ENCODE measurements at regions not wholly inside any gene's neighbourhood (a gene's known extent, or its start where the extent isn't known, plus 50 kb on each side); places are given as distances from the start of the nearest gene placed in this dataset.

DNA sequence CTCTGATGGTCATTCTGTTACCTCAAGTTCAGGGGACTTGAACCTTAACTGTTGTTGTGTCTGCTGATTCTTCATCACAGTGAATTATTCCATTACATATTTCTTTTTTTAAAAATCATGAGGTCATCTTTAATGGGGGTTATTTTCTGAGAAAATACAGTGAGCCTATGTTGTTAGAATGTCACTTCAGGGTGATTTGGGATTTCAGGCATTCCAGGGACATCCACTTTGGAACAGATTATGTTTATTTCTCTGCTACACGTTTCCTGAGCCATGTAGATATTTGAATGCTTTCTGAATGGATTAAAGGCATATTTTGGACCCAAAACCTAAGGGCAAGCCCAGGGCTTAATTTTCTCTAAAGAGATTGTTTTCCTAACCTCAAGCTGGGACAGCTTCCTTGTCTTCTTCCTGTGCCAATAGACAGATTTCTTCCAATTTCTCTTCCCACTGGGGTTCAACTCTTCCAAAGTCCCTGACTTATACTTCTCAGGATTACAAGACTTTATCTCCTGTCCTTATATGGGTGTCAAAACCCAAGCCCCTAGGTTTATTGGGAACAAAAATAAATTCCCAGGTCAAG lies 271.7 kb downstream of the ARHGAP12 start (continued):
- TF ChIP-seq ZNF391 (tag by site-specific recombination; IDR thresholded peaks at IDR 0.05; ENCODE audit: borderline replicate concordance, low read depth) (no peak), ZNF239 (tag by site-specific recombination; IDR thresholded peaks at IDR 0.05) (no peak), ZNF354C (tag by site-specific recombination; IDR thresholded peaks at IDR 0.05; ENCODE audit: borderline replicate concordance, low read depth) (no peak), ZBTB21 (tag by site-specific recombination; IDR thresholded peaks at IDR 0.05) (no peak), ZNF214 (tag by site-specific recombination; IDR thresholded peaks at IDR 0.05; ENCODE audit: borderline replicate concordance) (no peak)
- TF ChIP-seq, protein P1, sequence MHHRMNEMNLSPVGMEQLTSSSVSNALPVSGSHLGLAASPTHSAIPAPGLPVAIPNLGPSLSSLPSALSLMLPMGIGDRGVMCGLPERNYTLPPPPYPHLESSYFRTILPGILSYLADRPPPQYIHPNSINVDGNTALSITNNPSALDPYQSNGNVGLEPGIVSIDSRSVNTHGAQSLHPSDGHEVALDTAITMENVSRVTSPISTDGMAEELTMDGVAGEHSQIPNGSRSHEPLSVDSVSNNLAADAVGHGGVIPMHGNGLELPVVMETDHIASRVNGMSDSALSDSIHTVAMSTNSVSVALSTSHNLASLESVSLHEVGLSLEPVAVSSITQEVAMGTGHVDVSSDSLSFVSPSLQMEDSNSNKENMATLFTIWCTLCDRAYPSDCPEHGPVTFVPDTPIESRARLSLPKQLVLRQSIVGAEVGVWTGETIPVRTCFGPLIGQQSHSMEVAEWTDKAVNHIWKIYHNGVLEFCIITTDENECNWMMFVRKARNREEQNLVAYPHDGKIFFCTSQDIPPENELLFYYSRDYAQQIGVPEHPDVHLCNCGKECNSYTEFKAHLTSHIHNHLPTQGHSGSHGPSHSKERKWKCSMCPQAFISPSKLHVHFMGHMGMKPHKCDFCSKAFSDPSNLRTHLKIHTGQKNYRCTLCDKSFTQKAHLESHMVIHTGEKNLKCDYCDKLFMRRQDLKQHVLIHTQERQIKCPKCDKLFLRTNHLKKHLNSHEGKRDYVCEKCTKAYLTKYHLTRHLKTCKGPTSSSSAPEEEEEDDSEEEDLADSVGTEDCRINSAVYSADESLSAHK (tag by site-specific recombination; IDR thresholded peaks at IDR 0.05) = no peak
- TF ChIP-seq, protein P2, sequence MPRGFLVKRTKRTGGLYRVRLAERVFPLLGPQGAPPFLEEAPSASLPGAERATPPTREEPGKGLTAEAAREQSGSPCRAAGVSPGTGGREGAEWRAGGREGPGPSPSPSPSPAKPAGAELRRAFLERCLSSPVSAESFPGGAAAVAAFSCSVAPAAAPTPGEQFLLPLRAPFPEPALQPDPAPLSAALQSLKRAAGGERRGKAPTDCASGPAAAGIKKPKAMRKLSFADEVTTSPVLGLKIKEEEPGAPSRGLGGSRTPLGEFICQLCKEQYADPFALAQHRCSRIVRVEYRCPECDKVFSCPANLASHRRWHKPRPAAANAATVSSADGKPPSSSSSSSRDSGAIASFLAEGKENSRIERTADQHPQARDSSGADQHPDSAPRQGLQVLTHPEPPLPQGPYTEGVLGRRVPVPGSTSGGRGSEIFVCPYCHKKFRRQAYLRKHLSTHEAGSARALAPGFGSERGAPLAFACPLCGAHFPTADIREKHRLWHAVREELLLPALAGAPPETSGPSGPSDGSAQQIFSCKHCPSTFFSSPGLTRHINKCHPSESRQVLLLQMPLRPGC (tag by site-specific recombination; IDR thresholded peaks at IDR 0.05) = no peak

DNA sequence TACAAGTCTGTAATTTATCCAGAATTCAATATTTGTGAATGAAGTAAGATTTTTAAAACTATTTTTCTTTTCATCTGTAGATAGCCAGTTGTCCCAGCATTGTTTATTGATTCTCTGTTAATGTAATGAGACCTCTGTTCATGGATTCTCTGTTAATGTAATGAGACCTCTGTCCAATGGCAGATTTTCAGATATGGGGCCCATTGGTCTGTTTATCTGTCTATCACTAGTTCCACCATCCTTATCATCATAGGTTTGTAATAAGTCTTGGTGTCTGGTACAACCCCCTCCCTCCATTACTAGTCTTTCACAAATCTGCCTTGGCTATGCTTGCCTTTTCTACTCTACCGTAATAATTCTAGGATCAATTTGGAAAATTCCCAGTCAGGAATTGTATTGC lies 276.6 kb downstream of the ARHGAP12 start:
- no peaks in the 10 kb centered on the region for H3K4me1 ChIP-seq (ENCODE audit: control insufficient read depth, insufficient read depth, low read length)
- no peaks in the 10 kb centered on the region for H3K9me3 ChIP-seq (ENCODE audit: control insufficient read depth, insufficient read depth, low read depth, low read length)
- ChIA-PET CTCF (interaction anchor here (0.7 kb wide), 1 partner anchor 115 kb away, joined by 3 read pairs; no protein-coding TSS in a partner anchor), POLR2A (no interaction called here)
- no peak overlapping the region for H3K4me3 ChIP-seq (ENCODE audit: low read depth, low read length)
- no peak overlapping the region for H3K27ac ChIP-seq (ENCODE audit: extremely low read depth, low read depth, low read length)
- TF ChIP-seq ZNF544 (tag by site-specific recombination; IDR thresholded peaks at IDR 0.05) (no peak), ZNF221 (tag by site-specific recombination; IDR thresholded peaks at IDR 0.05; ENCODE audit: borderline replicate concordance) (no peak), YY2 (tag by site-specific recombination; IDR thresholded peaks at IDR 0.05) (no peak), ZFHX2 (tag by site-specific recombination; conservative IDR thresholded peaks at IDR 0.05) (no peak), ZNF202 (tag by site-specific recombination; IDR thresholded peaks at IDR 0.05; ENCODE audit: borderline replicate concordance) (no peak), BCL11A (tag by site-specific recombination; IDR thresholded peaks at IDR 0.05; ENCODE audit: low read depth) (no peak), ZNF175 (tag by site-specific recombination; IDR thresholded peaks at IDR 0.05) (no peak), RBAK (tag by site-specific recombination; IDR thresholded peaks at IDR 0.05) (no peak), ZNF391 (tag by site-specific recombination; IDR thresholded peaks at IDR 0.05; ENCODE audit: borderline replicate concordance, low read depth) (no peak), FEZF1 (tag by site-specific recombination; IDR thresholded peaks at IDR 0.05) (no peak), ZSCAN23 (tag by site-specific recombination; IDR thresholded peaks at IDR 0.05) (no peak), ZSCAN30 (tag by site-specific recombination; IDR thresholded peaks at IDR 0.05) (no peak), ZNF324 (tag by site-specific recombination; IDR thresholded peaks at IDR 0.05) (no peak), ZNF311 (tag by site-specific recombination; IDR thresholded peaks at IDR 0.05; ENCODE audit: borderline replicate concordance) (no peak)
- TF ChIP-seq, protein P3, sequence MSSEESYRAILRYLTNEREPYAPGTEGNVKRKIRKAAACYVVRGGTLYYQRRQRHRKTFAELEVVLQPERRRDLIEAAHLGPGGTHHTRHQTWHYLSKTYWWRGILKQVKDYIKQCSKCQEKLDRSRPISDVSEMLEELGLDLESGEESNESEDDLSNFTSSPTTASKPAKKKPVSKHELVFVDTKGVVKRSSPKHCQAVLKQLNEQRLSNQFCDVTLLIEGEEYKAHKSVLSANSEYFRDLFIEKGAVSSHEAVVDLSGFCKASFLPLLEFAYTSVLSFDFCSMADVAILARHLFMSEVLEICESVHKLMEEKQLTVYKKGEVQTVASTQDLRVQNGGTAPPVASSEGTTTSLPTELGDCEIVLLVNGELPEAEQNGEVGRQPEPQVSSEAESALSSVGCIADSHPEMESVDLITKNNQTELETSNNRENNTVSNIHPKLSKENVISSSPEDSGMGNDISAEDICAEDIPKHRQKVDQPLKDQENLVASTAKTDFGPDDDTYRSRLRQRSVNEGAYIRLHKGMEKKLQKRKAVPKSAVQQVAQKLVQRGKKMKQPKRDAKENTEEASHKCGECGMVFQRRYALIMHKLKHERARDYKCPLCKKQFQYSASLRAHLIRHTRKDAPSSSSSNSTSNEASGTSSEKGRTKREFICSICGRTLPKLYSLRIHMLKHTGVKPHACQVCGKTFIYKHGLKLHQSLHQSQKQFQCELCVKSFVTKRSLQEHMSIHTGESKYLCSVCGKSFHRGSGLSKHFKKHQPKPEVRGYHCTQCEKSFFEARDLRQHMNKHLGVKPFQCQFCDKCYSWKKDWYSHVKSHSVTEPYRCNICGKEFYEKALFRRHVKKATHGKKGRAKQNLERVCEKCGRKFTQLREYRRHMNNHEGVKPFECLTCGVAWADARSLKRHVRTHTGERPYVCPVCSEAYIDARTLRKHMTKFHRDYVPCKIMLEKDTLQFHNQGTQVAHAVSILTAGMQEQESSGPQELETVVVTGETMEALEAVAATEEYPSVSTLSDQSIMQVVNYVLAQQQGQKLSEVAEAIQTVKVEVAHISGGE (tag by site-specific recombination; conservative IDR thresholded peaks at IDR 0.05; ENCODE audit: low read depth) = no peak
- TF ChIP-seq, protein P4, sequence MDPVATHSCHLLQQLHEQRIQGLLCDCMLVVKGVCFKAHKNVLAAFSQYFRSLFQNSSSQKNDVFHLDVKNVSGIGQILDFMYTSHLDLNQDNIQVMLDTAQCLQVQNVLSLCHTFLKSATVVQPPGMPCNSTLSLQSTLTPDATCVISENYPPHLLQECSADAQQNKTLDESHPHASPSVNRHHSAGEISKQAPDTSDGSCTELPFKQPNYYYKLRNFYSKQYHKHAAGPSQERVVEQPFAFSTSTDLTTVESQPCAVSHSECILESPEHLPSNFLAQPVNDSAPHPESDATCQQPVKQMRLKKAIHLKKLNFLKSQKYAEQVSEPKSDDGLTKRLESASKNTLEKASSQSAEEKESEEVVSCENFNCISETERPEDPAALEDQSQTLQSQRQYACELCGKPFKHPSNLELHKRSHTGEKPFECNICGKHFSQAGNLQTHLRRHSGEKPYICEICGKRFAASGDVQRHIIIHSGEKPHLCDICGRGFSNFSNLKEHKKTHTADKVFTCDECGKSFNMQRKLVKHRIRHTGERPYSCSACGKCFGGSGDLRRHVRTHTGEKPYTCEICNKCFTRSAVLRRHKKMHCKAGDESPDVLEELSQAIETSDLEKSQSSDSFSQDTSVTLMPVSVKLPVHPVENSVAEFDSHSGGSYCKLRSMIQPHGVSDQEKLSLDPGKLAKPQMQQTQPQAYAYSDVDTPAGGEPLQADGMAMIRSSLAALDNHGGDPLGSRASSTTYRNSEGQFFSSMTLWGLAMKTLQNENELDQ (tag by site-specific recombination; IDR thresholded peaks at IDR 0.05; ENCODE audit: low read depth) = no peak
- no peaks in the 10 kb centered on the region for H3K36me3 ChIP-seq (ENCODE audit: control insufficient read depth in 2 of 2, insufficient read depth in 1 of 2, low read length in 2 of 2)

All from HEK293 (cell line).